Ishikawa (cell line): ENCODE measurements at regions not wholly inside any gene's neighbourhood (a gene's known extent, or its start where the extent isn't known, plus 50 kb on each side); places are given as distances from the start of the nearest gene placed in this dataset.

Experiments used
- CEBPB ChIP-seq: IDR thresholded peaks from 2 replicates; pipeline ENCODE4 v1.6.1; 2012
- CREB1 ChIP-seq: IDR thresholded peaks from 2 replicates; pipeline ENCODE4 v1.6.1; 2012; ENCODE audit warnings: low read depth
- EGR1 ChIP-seq: IDR thresholded peaks from 2 replicates; pipeline ENCODE4 v1.6.1; 2012
- EP300 ChIP-seq: IDR thresholded peaks from 2 replicates; pipeline ENCODE4 v1.6.1; 2012; ENCODE audit warnings: borderline replicate concordance
- FOXM1 ChIP-seq: IDR thresholded peaks from 2 replicates; pipeline ENCODE4 v1.6.1; 2012; ENCODE audit warnings: low read depth, borderline replicate concordance
- YY1 ChIP-seq: IDR thresholded peaks from 2 replicates; pipeline ENCODE4 v1.6.1; 2012; ENCODE audit warnings: low read depth
- ZBTB7A ChIP-seq: IDR thresholded peaks from 2 replicates; pipeline ENCODE4 v1.6.1; 2012; ENCODE audit warnings: low read depth
- TF ChIP-seq, protein P1 (sequence below): IDR thresholded peaks from 2 replicates; pipeline ENCODE4 v1.6.1; 2012; ENCODE audit warnings: low read depth, mild to moderate bottlenecking
- TF ChIP-seq, protein P2 (sequence below): IDR thresholded peaks from 2 replicates; pipeline ENCODE4 v1.6.1; 2012

DNA sequence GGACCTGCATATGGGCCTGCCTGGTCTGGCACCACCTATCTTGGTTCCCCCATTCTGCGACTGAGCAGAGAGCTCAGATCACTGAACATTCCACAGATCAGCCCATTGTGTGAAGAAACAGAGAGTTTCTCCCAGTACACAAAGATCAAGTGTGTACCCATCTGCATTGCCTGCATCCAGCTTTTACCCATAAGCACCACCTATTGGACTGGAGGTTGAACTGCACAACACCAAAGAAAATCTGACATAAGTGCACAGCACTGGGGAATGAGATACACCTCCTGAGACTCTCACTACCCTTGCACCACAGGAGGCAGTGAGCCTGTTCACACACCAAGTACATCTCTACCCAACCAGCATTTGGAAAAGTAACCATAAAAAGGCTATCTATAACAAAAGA, 362.6 kb upstream of the CLEC14A start:
- TF ChIP-seq EP300, result no peak
- no peak for TF ChIP-seq CEBPB
- no peak for TF ChIP-seq ZBTB7A
- TF ChIP-seq YY1, result no peak
- no peak for TF ChIP-seq FOXM1
- TF ChIP-seq, protein P1, sequence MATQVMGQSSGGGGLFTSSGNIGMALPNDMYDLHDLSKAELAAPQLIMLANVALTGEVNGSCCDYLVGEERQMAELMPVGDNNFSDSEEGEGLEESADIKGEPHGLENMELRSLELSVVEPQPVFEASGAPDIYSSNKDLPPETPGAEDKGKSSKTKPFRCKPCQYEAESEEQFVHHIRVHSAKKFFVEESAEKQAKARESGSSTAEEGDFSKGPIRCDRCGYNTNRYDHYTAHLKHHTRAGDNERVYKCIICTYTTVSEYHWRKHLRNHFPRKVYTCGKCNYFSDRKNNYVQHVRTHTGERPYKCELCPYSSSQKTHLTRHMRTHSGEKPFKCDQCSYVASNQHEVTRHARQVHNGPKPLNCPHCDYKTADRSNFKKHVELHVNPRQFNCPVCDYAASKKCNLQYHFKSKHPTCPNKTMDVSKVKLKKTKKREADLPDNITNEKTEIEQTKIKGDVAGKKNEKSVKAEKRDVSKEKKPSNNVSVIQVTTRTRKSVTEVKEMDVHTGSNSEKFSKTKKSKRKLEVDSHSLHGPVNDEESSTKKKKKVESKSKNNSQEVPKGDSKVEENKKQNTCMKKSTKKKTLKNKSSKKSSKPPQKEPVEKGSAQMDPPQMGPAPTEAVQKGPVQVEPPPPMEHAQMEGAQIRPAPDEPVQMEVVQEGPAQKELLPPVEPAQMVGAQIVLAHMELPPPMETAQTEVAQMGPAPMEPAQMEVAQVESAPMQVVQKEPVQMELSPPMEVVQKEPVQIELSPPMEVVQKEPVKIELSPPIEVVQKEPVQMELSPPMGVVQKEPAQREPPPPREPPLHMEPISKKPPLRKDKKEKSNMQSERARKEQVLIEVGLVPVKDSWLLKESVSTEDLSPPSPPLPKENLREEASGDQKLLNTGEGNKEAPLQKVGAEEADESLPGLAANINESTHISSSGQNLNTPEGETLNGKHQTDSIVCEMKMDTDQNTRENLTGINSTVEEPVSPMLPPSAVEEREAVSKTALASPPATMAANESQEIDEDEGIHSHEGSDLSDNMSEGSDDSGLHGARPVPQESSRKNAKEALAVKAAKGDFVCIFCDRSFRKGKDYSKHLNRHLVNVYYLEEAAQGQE, result no peak
- no peak for TF ChIP-seq CREB1
- TF ChIP-seq EGR1, result no peak
- TF ChIP-seq, protein P2, sequence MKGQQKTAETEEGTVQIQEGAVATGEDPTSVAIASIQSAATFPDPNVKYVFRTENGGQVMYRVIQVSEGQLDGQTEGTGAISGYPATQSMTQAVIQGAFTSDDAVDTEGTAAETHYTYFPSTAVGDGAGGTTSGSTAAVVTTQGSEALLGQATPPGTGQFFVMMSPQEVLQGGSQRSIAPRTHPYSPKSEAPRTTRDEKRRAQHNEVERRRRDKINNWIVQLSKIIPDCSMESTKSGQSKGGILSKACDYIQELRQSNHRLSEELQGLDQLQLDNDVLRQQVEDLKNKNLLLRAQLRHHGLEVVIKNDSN, result no peak
